ENCODE measurements at regions not wholly inside any gene's neighbourhood (a gene's known extent, or its start where the extent isn't known, plus 50 kb on each side); places are given as distances from the start of the nearest gene placed in this dataset.
"Not testable (repeated sequence)": the region's sequence is repeated elsewhere in the genome, so short reads cannot be mapped to it uniquely, and the experiment has no call there.

DNA sequence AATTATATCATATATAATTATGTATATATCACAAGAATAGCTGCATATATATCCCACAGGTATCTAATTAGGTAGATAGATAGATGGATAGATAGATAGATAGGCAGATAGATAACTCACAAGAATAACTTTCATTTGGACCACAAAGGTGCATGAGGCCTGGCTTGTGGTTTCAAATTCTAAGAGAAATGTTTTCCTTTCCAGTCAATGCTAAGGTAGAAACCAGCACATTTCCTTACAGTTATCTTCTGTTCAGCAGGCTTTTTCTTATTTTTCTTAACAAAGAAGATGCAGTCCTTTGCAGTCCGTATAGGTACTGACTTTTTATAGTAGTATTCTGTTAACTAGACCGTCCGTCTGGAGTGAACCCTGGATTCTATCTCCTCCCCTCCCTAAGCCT lies 152.9 kb upstream of the ANKFN1 start:
- no peak overlapping the region for H3K4me3 ChIP-seq (ENCODE audit: low read length)
- no peak for DNase-seq (ENCODE audit: low read depth)
- TF ChIP-seq CTCF (conservative IDR thresholded peaks at IDR 0.05; ENCODE audit: low read depth, low read length) = no peak

- DNase-seq (ENCODE audit: low read depth); H3K4me3 ChIP-seq (ENCODE audit: low read length): not testable (repeated sequence)
These were observed 150.6 kb upstream of the ANKFN1 start for GRCh38 chr17:56002656-56003055.

- no peak for DNase-seq (ENCODE audit: low read depth)
- H3K4me3 ChIP-seq (ENCODE audit: low read length) = no peak overlapping the region
- no peak for TF ChIP-seq CTCF (conservative IDR thresholded peaks at IDR 0.05; ENCODE audit: low read depth, low read length)
These were observed 143.3 kb upstream of the ANKFN1 start for GRCh38 chr17:56009795-56010651.

DNA sequence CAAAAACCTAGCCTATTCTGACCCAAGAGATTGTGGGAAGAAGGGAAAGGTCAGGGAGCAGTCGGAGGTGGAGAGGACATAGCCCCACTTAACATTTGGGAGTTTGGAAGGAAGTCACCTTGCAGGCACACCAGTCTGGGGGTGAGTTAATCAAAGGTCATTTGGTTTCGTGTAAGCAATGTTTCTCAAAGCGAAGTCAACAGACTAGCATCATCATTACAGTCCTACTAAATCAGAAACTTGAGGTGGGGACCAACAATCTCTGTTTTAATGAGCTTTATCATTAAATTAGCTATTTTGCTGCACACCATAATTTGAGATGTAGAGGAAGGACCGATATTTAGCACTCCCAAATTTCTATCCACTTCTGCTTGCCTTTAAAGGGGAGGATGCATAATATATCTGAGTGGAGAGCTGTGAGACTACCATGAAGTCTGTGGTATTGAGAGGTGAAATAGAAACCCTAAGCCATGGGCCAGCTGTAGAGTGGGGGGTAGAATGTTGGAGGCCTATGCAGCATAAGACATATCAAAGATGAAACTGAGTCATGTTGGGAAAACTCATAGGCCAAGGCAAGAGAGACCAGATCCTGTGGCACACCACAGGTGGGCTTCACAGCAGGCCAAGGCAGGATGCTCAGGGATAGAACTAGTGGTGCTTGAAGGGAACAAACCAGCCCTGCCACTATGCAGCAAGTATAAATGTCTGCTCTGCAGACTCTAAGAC lies 141.7 kb upstream of the ANKFN1 start:
- H3K4me3 ChIP-seq (ENCODE audit: low read length) = no peak overlapping the region
- no peak for TF ChIP-seq CTCF (conservative IDR thresholded peaks at IDR 0.05; ENCODE audit: low read depth, low read length)
- no peak for DNase-seq (ENCODE audit: low read depth)

DNA sequence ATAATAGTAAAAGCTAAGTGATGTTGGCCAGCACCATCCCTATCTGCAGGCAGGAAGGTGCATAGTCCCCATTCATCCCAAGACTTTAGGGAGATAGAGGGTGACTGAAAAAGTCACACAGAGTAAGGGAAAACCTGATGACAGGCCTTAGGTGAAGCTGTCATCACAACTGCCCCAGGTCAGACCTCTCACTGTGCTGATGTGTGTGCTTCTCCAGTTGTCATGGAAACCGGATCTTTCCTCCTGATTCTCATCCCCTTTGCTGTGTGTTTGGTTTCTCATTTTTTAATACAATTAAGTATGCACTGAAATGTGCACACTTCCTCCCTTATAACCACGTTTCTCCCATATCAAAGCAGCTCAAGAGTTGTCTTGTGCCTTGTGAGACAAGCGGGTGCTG lies 135.1 kb upstream of the ANKFN1 start:
- no peak for TF ChIP-seq CTCF (conservative IDR thresholded peaks at IDR 0.05; ENCODE audit: low read depth, low read length)
- no peak overlapping the region for H3K4me3 ChIP-seq (ENCODE audit: low read length)
- no peak for DNase-seq (ENCODE audit: low read depth)

GRCh38 chr17:56020369-56020768 lies 132.9 kb upstream of the ANKFN1 start:
- DNase-seq (ENCODE audit: low read depth) = no peak
- no peak for TF ChIP-seq CTCF (conservative IDR thresholded peaks at IDR 0.05; ENCODE audit: low read depth, low read length)
- H3K4me3 ChIP-seq (ENCODE audit: low read length) = no peak overlapping the region

DNA sequence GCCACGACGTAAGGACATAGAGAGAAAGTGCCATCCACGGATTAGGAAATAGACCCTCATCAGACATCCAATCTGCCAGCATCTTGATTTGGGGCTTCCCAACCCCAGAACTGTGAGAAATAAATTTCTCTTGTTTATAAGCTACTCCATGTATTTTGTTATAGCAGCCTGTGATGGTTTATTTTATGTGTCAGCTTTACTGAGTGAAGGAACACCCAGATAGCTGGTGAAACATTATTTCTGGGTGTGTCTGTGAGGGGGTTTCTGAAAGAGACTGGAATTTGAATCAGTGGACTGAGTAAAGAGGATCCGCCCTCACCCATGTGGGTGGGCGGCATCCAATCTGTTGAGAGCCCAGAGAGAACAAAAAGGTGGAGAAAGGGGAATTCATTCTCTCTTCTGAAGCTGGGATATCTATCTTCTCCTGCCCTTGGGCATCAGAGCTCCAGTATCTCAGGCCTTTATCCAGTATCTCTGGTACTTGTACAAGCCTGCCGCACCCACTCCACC lies 131.5 kb upstream of the ANKFN1 start:
- no peak for DNase-seq (ENCODE audit: low read depth)
- no peak for TF ChIP-seq CTCF (conservative IDR thresholded peaks at IDR 0.05; ENCODE audit: low read depth, low read length)
- H3K4me3 ChIP-seq (ENCODE audit: low read length) = no peak overlapping the region

Data from retinal pigment epithelial cell (primary cell).